ENCODE measurements at regions not wholly inside any gene's neighbourhood (a gene's known extent, or its start where the extent isn't known, plus 50 kb on each side); places are given as distances from the start of the nearest gene placed in this dataset.

DNA sequence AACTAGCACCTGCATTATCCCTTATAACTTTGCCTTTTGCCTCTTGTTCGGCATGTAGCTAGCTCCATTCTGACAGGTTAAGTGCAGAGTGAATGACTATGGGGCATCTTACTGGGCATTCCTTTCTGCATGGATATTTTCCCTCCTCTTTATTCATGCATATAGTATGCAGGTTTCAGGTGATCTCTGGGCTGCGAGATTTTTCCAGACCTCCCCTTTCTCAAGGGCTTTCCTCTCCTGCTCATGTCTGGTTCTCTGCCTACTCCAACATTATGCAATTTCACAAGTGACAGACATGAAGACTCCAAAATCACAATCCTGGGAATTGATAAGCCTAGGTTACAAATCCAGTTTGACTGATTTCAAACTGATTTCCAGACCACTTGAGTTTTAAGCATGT is 503.8 kb downstream of the NXPH1 start:
- DNase-seq (ENCODE audit: low read depth), result no peak

DNA sequence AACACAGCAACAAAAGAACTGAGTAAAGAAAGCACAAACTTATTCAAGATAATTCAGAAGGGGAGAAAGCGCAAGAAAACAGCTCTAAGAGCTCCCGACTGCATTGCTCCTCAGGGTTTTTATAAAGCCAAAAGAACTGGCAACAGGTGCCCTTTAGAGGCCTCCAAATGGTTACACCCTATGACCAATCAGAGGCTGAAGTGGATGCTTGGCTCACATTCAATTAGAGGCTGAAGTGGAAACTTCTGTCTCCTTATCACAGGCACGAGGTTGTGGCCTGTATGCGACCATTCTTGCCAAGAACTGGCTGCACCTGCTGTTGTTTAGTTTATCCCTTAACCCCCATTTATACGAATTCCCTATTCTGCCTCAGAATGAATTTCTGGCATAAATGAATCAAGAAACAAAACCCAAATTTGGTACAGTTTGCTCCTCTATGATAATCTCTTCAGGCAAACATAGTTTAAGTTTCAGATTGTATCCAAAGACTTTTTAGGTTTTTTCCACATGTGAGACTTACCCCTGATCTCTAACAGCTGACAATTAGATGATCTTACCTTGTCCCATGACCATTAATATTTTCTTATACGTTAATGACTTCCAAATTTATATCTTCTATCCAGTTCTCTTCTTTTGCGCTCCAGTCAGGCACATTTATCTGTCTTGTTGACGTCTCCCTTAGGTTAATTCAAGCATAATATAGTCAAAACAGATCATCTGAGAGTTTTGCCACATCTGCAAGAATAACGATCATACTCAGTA is 504.8 kb downstream of the NXPH1 start:
- no peak for DNase-seq (ENCODE audit: low read depth)

DNA sequence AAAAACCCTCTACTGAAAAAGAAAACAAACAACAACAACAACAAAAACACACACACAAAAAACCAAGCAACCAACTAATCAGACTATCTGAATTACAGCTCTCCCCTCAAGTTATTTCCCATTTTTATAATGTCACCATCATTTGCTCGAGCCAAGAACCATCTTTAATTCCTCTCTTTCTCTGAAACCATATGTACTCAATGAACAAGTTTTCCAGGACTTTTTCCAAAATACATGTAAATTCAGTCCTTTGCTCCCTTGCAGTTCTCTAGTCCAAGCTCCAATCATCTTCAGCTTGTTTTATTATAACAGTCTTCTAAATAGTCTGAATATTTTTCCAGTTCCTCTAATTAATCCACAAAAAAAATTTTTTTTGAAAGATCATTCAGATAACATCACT is 506.0 kb downstream of the NXPH1 start:
- no peak for DNase-seq (ENCODE audit: low read depth)

DNA sequence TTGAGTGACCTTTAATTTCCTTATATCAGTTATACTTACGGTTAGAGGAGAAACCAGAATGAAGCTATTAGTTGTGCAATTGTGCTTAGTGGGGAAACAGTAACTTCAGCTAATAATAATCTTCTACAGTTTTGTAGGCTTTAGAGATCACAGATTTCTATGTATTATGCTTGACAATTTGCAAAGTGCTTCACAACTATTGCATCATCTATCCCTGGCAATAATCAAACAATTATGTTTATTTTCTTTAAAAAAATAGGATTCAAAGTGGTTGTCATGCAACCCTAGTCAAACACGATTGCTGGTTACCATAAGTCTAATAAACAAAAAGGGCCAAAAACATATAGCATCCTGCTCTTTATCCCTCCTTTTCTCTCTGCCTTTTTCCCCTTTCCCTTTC is 530.3 kb downstream of the NXPH1 start:
- no peak for DNase-seq (ENCODE audit: low read depth)

DNA sequence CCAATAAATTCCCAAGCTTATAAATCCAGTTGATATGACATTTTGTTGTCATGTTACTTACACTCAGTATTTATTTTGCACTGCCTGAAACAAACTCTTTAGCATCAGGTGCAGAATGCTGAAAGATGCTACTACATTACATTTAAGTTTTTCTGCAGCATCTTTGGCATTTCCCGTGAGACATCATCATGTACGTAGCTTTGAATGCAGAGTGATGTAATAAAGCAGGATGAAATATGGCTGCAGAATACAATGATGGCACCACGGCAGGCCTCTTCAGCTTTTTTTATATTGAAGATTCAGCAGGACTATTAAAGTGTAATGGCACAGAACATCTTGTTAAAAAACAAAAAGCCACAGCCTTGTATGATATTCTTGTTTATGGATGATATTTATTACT is 531.8 kb downstream of the NXPH1 start:
- no peak for DNase-seq (ENCODE audit: low read depth)

DNA sequence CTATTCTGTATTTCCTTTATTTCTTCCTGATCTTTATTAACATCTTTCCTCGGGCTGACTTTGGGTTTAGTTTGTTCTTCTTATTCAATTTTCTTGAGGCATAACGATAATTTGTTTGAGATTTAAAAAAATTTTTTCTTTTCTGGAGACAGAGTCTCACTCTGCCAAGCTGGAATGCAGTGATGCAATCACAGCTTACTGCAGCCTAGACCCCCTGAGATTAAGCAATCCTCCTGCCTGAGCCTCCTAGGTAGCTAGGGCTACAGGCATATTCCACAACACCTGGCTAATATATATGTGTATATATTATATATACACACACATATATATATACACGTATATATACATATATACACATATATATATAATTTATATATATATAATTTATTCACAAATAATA is 540.2 kb downstream of the NXPH1 start:
- no peak for DNase-seq (ENCODE audit: low read depth)

DNA sequence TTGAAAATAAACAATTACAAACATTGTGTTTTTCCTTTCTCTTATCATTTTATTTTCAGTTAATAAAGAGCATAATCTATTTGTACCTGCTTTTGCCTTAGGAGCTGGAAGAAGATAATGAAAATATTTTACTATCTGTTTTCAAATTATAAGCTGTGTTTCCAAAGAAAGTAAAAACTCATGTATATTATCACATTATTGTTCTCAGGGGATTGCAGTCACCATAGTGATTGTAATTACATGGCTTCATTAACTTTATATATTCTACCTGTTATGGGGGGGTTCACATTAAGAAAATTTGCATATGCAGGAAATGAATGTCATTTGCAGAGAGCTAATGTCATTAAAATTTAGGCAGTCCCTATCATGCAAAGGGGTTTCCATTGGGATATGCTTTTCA is 542.3 kb downstream of the NXPH1 start:
- DNase-seq (ENCODE audit: low read depth), result no peak

DNA sequence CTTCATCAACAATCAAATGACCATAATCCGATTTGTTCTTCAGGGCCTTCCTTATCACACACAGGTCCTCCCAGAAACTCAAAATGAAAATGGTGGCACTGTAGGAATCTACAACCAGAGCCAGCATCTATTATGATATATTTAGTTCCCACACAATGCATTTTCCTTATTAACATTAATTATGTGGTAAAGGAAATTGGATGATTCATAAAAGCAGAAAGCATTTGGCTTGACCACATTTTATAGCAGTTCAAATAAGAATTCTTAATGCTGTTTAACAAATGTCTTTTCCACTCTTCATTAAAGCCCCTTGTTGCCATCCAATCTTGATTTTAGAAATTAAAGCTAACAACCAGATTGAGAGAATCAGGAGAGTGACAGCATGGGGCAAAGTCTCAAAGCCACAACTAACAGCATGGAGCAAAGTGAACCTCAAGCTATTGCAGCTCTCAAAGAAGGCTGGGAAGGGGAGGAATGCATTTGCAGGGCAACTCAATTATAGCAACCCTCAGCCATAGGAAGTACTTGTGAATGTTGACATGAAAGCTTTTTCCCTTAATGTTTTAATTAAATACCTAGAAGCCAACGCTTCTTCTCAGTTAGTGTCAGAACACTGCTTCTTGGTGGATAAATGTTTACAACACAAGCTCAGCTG is 549.1 kb downstream of the NXPH1 start:
- DNase-seq (ENCODE audit: low read depth), result no peak

DNA sequence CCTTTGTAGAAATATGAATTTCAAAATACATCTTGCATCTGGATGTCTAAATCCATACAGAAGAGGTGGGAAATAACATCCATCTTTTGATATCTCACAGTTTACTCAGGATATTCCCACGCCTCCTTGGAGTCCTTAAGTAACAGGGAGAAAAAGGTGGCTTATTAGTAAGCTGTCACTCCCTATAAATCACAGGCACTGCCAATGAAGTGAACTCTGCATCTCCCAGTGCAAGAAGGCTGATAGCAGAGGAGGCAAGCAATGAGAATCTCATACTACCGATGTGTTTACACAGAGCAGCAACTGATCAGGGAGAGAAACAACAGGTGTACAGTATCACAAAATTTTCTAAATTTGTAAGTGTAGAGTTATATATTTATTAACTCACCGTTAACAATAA is 551.8 kb downstream of the NXPH1 start:
- no peak for DNase-seq (ENCODE audit: low read depth)

DNA sequence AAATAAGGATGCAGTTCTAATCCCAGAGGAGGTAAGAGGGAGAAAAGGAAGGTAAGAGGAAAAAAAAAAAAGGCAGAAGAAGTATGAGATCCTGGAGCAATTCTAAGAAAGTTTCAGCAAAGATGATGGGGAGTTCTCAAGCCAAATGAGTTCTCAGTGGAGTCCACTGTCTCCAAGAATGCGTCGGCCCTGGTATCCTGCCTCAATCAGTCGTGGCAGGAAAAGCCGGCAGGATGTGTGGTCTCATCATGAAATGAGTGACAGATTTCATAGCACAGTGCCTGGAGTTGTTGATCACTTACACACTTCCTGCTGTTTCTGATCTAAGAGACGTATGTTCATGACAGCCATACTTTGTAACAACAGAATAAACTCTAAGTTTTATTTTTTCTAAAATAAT is 554.9 kb downstream of the NXPH1 start:
- no peak for DNase-seq (ENCODE audit: low read depth)

DNA sequence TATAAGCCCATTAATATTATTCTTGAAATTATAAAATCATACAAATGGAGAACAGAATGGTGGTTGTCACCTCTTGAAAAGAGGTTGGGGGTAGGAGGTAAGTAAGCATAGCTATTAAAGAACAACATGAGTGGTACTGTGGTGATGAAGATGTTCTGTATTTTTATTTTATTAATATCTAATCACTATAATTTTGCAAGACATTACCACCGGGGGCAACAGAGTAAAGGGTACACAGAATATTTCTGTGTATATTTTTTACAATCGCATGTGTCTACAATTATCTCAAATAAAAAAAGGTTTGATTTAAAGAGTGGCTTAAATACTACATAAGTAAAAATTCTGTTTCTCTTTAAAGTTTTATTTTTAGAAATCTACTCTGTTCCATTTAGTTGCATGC is 557.8 kb downstream of the NXPH1 start:
- no peak for DNase-seq (ENCODE audit: low read depth)

DNA sequence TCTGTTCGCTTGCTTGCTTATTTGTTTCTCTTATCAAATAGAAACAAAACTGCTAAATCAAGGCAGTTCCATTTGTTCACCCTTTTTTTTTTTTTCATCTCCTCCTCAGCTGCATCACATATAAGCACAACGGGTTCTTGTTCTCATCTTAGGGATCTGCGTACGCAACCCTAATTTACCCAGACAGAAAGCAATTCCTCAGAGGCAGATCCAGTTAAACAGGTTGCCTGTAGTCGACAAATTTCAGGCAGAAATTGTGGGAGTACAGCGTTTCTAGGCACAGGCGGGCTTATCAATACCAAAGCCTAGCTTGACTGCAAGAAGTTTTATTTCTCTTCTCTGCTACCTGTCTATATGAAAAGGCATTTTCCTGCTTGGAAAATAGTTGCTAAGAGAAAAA is 565.4 kb downstream of the NXPH1 start:
- no peak for DNase-seq (ENCODE audit: low read depth)

DNA sequence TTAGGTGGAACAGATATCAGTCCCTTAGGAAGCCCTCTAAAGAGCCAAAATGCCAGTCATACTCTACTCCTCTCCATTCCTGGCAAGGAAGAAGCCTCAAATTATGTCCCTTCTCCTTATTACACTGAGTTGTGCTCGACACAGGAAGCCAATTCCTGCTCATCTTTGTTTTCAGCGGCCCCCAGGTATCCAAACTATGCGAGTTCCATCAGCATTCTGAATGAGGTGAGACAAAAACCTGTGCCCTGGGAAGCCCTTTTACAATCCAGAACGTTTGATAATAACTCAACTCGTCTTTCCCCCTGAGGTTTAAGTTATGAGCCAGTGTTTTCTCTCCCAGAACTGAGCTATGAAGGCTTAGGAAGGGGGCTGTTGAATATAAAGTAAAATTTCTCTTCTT is 580.5 kb downstream of the NXPH1 start:
- no peak for DNase-seq (ENCODE audit: low read depth)

DNA sequence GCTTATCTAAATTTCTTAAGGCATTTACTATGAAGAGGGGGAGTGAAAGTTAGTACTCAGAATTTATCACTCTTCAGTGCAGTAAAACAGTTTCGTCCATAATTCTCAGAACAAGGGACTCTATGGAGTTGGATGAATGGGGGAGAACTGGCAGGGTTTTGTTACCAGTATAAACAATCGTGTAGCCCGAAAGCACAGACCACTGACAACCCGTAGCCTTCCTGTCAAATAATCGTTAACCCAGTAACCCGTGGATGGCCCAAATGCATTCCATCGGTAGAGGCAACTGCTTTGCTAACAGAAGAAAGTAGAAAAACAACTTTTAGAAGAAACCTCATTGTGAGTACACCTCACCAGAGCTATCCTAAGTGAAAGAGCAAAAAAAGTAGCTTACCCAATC is 583.9 kb downstream of the NXPH1 start:
- DNase-seq (ENCODE audit: low read depth), result no peak

DNA sequence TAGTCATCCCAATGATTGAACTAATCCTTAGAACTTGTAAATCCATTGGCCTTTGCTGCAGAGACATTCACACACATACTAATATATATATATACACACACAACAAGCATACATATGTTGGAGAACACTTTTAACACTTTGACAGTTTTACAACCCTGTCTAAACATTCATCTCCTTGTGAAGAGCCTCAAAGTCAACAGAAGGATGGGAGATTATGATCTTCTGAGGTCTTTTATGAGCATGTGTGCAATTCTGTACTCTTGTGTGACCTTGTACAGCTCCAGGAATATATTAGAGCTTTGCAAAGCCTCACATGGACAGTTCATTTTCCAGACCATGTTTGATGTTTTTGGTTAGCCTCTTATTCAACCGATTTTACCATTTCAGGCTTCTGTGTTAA is 589.0 kb downstream of the NXPH1 start:
- no peak for DNase-seq (ENCODE audit: low read depth)

DNA sequence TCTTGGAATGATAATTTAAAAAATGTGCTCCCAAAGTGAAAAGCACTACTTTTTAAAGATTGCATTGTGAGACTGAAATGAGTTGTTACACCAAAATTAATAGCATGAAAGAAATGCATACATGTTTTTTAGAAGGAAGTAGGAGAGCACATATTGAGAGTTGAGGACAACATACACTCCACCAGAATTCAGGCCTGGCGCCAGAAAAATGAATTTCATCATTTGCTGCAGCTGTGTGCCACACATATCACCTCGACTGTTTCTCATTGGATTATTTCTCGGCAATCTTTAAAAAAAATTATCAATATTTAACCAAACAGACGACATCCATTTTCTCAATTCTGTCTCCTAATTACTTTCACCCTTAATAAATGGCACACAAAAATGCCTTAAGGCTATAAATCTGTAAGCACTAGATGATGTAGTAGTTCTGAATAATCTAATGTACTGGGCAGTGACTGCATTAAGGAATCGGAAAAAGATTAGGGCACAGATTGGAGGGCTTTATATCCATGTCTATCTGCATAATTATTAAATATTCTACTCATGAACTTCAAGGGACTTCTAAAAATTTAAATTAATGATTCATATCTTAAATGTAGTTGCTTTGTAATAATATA is 590.4 kb downstream of the NXPH1 start:
- no peak for DNase-seq (ENCODE audit: low read depth)

DNA sequence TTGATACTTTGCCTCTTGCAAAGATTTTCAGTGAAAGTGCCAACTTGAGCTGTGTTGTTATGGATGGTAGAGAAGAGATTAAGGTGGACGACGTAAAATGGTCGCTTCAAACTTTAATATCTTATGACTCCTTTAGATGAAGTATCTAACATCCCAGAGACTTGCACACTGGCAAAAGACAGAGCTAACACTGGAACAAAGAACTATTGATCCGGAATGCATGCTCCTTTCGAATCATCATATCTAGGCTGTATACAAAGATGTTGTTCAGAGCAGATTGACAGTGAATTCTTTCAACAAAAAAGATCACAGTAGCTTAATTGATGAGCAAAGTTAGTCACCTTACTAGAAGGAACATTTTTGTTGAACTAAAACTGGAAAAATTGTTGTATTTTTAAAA is 592.7 kb downstream of the NXPH1 start:
- DNase-seq (ENCODE audit: low read depth), result no peak

DNA sequence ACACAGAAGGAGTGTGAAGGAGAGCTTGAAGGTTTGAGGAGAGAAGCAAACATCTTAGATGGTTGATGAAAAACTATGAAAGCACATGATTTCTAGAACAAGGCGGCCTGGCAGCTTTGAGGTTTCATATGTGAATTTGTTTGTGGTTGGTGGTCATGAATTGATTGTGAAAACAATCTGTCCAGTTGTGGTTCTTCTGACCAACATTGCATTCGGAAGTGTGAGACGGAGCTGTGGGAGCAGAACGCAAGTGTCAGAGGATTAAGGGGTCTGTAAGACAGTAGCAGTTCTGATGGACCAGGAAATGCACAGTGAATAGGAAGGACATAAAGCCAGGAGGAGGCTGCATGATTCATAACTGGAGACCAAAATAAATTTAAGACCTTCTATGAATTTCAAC is 594.6 kb downstream of the NXPH1 start:
- DNase-seq (ENCODE audit: low read depth), result no peak

DNA sequence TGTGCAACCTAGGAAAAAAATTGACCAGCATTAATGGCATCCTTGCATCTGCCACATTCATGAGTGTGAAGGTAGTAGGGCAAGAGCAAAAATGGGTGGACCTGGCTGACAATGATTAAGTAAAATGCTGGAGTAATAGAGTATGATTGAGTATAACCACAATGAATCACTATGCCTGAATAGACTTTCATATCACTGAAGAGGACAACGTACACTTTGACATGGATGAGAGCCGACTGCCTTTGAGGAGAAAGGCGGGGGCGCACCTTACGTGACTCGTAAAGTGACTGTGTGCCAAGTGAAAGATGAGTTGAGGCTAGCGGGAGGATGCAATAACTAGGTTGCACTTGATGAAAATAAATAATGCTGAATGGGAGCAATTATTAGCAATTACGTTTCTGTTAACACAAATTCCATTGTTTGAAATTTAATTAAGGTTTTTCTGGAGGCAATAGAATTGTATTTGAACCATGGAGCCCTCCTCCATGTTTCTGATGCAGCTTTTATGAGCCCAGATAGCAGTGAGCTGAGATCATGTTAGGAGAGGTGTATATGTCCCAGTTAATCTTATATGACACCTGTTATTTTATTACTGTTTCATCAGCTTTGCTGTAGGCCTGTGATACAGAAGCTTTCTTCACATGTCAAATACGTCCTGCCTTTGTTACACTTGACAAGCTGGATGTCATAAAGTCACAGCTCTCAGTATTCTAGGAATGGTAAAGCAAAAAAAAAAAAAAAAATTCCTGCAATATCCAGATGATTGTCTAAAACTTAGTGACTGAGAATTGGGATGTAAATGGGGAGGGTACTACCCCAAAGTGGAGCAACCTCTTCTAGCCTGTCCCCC is 596.5 kb downstream of the NXPH1 start:
- DNase-seq (ENCODE audit: low read depth), result no peak

DNA sequence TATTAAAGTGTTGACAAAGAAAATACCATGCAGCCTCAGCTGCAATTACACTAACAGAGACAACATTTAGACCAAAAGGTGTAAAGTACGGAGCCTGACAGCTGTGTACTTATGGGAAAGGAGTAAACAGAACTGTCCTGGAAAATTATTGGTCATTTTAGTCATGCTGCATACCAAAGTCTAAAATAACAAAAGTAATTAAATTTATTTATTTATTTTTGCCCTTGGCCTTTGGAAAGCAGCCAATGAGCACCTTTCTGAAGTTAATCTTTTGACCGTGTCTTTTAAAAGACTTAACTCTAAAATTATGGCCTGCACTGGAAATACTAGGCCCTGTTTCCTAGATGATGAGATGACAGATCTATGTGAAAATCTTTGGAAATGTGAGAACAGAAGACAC is 597.6 kb downstream of the NXPH1 start:
- no peak for DNase-seq (ENCODE audit: low read depth)

DNA sequence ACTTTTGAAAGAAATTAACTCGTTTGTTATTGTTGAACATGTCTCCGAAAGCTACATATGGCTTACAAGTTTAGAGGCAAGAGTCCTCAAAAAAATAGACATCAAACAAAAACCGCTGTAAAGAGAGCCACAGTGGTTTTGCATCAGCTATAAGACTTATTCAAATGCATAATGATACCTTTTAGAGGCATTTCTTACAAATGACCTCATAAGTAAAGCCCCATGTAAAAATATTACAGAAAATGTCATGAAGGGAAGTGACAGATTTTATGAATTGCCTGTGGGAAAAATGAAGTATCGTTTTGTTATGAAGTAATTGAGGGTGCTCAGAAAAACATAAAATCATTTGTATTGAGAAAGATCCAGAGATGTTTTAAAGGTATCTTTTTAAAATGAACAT is 598.0 kb downstream of the NXPH1 start:
- no peak for DNase-seq (ENCODE audit: low read depth)

DNA sequence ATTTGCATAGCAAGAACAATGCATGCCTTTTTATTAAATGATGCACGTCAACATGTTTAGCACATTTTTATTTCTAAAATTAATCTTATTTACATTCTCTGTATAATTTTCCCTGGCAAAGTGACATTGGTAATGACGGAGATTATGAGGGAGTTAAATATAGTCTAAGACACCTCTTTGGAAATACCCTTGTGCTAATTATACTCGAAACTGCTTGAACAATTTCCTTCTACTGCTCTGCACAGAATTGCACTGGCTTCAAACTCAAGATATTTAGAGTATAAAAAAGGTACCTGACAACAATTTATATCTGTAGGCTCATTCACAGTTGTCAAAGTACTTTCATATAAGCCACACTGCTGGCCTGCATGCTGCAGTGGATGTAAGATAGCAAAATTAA is 602.7 kb downstream of the NXPH1 start:
- no peak for DNase-seq (ENCODE audit: low read depth)
